GM23338 (cell line): ENCODE measurements at regions not wholly inside any gene's neighbourhood (a gene's known extent, or its start where the extent isn't known, plus 50 kb on each side); places are given as distances from the start of the nearest gene placed in this dataset.

Source experiments
- ATAC-seq: fragments of 200-7000 bp; cut with Tn5 transposase; 3 replicates; pipeline ENCODE4 v1.9.1; 2020
- DNase-seq: peaks from one replicate; pipeline ENCODE4 v3.0.0-alpha.2; 2015; ENCODE audit warnings: low spot score
- H2AFZ ChIP-seq: fragments of 200-600 bp; sonication (generic); 2 replicates; pipeline ENCODE4 v1.8.0; 2016; ENCODE audit warnings: antibody characterized with exemption, mild to moderate bottlenecking, moderate library complexity
- H3F3A ChIP-seq: fragments of 200-600 bp; sonication (generic); replicated peaks from 2 replicates; pipeline ENCODE4 v1.8.0; 2017; ENCODE audit warnings: antibody characterized with exemption, mixed run types, low read depth
- H3K27ac ChIP-seq: fragments of 200-600 bp; sonication (generic); 2 replicates; pipeline ENCODE4 v1.6.1; 2016; ENCODE audit warnings: low read depth
- H3K27me3 ChIP-seq: fragments of 200-600 bp; sonication (generic); 2 replicates; pipeline ENCODE4 v1.8.0; 2016; ENCODE audit warnings: mild to moderate bottlenecking, mixed run types, moderate library complexity; ENCODE audit not compliant: insufficient read depth
- H3K36me3 ChIP-seq: fragments of 200-600 bp; sonication (generic); 2 replicates; pipeline ENCODE4 v1.8.0; 2016; ENCODE audit warnings: mild to moderate bottlenecking; ENCODE audit not compliant: insufficient read depth
- H3K4me1 ChIP-seq: fragments of 200-600 bp; sonication (generic); 2 replicates; pipeline ENCODE4 v1.8.0; 2016; ENCODE audit warnings: mild to moderate bottlenecking, moderate library complexity; ENCODE audit not compliant: insufficient read depth
- H3K4me2 ChIP-seq: fragments of 200-600 bp; sonication (generic); 2 replicates; pipeline ENCODE4 v1.7.1; 2017; ENCODE audit warnings: mixed run types
- H3K4me3 ChIP-seq: fragments of 200-600 bp; sonication (generic); 2 replicates; pipeline ENCODE4 v1.6.1; 2016; ENCODE audit warnings: mixed run types
- H3K79me2 ChIP-seq: fragments of 200-600 bp; sonication (generic); replicated peaks from 2 replicates; pipeline ENCODE4 v1.8.0; 2017; ENCODE audit warnings: mild to moderate bottlenecking; ENCODE audit not compliant: insufficient read depth
- H3K9me2 ChIP-seq: fragments of 200-600 bp; sonication (generic); 2 replicates; pipeline ENCODE4 v1.8.0; 2017; ENCODE audit not compliant: insufficient read depth
- H4K20me1 ChIP-seq: fragments of 200-600 bp; sonication (generic); replicated peaks from 2 replicates; pipeline ENCODE4 v1.8.0; 2017; ENCODE audit warnings: mild to moderate bottlenecking; ENCODE audit not compliant: insufficient read depth
- H3K27ac Mint-ChIP-seq: 2 replicates; pipeline ENCODE4 v1.8.0; 2020; ENCODE audit warnings: inconsistent platforms, mild to moderate bottlenecking, moderate library complexity, mixed read lengths
- H3K27me3 Mint-ChIP-seq: 3 replicates; pipeline ENCODE4 v1.8.0; 2022; ENCODE audit warnings: low read depth, mild to moderate bottlenecking, moderate library complexity, mixed read lengths, inconsistent platforms; ENCODE audit not compliant: insufficient read depth, poor library complexity
- H3K36me3 Mint-ChIP-seq: 3 replicates; pipeline ENCODE4 v1.8.0; 2021; ENCODE audit warnings: low read depth, mild to moderate bottlenecking, inconsistent platforms, moderate library complexity, mixed read lengths
- H3K4me1 Mint-ChIP-seq: 3 replicates; pipeline ENCODE4 v1.8.0; 2020; ENCODE audit warnings: mild to moderate bottlenecking, inconsistent platforms, mixed read lengths
- H3K4me3 Mint-ChIP-seq: 3 replicates; pipeline ENCODE4 v1.8.0; 2021; ENCODE audit warnings: moderate library complexity, mild to moderate bottlenecking, inconsistent platforms, mixed read lengths
- H3K9me3 Mint-ChIP-seq: 3 replicates; pipeline ENCODE4 v1.8.0; 2020; ENCODE audit warnings: moderate library complexity, mild to moderate bottlenecking, inconsistent platforms, mixed read lengths
- CREB1 ChIP-seq: fragments of 250-450 bp; sonication (Bioruptor Pico); IDR thresholded peaks from 2 replicates; pipeline ENCODE4 v1.5.0; 2020; ENCODE audit warnings: low read depth, mild to moderate bottlenecking, moderate library complexity
- EZH2phosphoT487 ChIP-seq: fragments of 200-600 bp; sonication (generic); IDR thresholded peaks from one replicate; pipeline ENCODE4 v1.8.1; 2018; ENCODE audit warnings: antibody characterized with exemption; ENCODE audit not compliant: unreplicated experiment
- JUNB ChIP-seq: IDR thresholded peaks from one replicate; pipeline ENCODE4 v1.6.1; 2016; ENCODE audit warnings: antibody characterized with exemption; ENCODE audit not compliant: unreplicated experiment
- NANOG ChIP-seq: IDR thresholded peaks from 2 replicates; pipeline ENCODE4 v1.6.1; 2016; ENCODE audit warnings: antibody characterized with exemption, borderline replicate concordance
- STAT1 ChIP-seq: IDR thresholded peaks from one replicate; pipeline ENCODE4 v1.6.1; 2016; ENCODE audit warnings: antibody characterized with exemption; ENCODE audit not compliant: unreplicated experiment
- ZNF114 ChIP-seq: fragments of 250-450 bp; sonication (Bioruptor Pico); IDR thresholded peaks from 2 replicates; pipeline ENCODE4 v1.5.0; 2020; ENCODE audit warnings: mild to moderate bottlenecking, moderate library complexity
- ZNF331 ChIP-seq: fragments of 250-450 bp; sonication (Bioruptor Pico); IDR thresholded peaks from 2 replicates; pipeline ENCODE4 v1.5.0; 2020; ENCODE audit warnings: low read depth, mild to moderate bottlenecking, moderate library complexity
- TF ChIP-seq, protein P1 (sequence below): IDR thresholded peaks from 2 replicates; pipeline ENCODE4 v1.6.1; 2016; ENCODE audit warnings: antibody characterized with exemption
- TF ChIP-seq, protein P2 (sequence below), 2 experiments: fragments of 200-600 bp in 1 of 2; sonication (generic) in 1 of 2; conservative IDR thresholded peaks; 2 replicates each; pipeline versions ENCODE4 v1.5.1 to v1.6.1; 2016 to 2017; ENCODE audit warnings: antibody characterized with exemption in 2 of 2, low read depth in 2 of 2, mild to moderate bottlenecking in 2 of 2, moderate library complexity in 1 of 2
- TF ChIP-seq, protein P3 (sequence below): IDR thresholded peaks from one replicate; pipeline ENCODE4 v1.6.1; 2018; ENCODE audit warnings: antibody characterized with exemption; ENCODE audit not compliant: unreplicated experiment

DNA sequence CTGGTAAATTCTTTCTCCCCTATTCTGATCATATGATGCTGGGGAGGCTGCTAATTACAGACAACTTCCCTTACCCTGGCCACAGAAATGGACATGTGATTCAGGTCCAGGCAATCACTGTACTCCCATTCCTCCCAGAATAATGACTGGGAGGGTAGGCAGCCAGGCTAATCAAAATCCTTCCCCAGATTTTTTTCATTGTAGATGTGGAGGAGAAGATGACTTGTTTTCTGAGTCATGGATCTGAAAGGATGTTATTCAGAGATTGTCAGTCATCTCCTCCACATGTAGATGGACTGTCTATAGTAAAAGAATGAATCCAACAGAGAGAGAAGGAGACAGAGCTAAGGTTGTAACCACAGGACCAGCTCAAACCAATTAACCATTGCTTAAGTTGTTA lies 123.9 kb upstream of the PUM3 start:
- Histone ChIP-seq H3K36me3 (no peaks in the 10 kb centered on the region), H2AFZ (no peak overlapping the region), H3K79me2 (no peaks in the 10 kb centered on the region), H3K4me1 (0 out of 2 replicates have a peak, but pooled peaks cover 5% of the 10 kb centered on the region), H3K27ac (no peak overlapping the region), H3K27me3 (no peaks in the 10 kb centered on the region), H3F3A (no peaks in the 10 kb centered on the region), H3K4me2 (no peak overlapping the region), H4K20me1 (no peaks in the 10 kb centered on the region), H3K9me2 (no peaks in the 10 kb centered on the region), H3K4me3 (no peak overlapping the region)
- Mint-ChIP-seq H3K27me3 (no peaks in the 10 kb centered on the region), H3K4me1 (peaks cover 7% of the 10 kb centered on the region; the same call in 1 of the 3 replicates), H3K36me3 (0 out of 3 replicates have a peak, but pooled peaks cover 4% of the 10 kb centered on the region), H3K9me3 (no peaks in the 10 kb centered on the region; the same call in 2 of the 3 replicates), H3K27ac (no peak overlapping the region), H3K4me3 (no peak overlapping the region)
- TF ChIP-seq, protein P1, sequence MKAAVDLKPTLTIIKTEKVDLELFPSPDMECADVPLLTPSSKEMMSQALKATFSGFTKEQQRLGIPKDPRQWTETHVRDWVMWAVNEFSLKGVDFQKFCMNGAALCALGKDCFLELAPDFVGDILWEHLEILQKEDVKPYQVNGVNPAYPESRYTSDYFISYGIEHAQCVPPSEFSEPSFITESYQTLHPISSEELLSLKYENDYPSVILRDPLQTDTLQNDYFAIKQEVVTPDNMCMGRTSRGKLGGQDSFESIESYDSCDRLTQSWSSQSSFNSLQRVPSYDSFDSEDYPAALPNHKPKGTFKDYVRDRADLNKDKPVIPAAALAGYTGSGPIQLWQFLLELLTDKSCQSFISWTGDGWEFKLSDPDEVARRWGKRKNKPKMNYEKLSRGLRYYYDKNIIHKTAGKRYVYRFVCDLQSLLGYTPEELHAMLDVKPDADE, result no peak
- no peak for TF ChIP-seq NANOG
- no peak for TF ChIP-seq ZNF331 (CRISPR knock-in tag)
- no peak for TF ChIP-seq STAT1
- TF ChIP-seq, protein P2, sequence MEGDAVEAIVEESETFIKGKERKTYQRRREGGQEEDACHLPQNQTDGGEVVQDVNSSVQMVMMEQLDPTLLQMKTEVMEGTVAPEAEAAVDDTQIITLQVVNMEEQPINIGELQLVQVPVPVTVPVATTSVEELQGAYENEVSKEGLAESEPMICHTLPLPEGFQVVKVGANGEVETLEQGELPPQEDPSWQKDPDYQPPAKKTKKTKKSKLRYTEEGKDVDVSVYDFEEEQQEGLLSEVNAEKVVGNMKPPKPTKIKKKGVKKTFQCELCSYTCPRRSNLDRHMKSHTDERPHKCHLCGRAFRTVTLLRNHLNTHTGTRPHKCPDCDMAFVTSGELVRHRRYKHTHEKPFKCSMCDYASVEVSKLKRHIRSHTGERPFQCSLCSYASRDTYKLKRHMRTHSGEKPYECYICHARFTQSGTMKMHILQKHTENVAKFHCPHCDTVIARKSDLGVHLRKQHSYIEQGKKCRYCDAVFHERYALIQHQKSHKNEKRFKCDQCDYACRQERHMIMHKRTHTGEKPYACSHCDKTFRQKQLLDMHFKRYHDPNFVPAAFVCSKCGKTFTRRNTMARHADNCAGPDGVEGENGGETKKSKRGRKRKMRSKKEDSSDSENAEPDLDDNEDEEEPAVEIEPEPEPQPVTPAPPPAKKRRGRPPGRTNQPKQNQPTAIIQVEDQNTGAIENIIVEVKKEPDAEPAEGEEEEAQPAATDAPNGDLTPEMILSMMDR (conservative IDR thresholded peaks at IDR 0.05; ENCODE audit: low read depth in 2 of 2), result no peak
- TF ChIP-seq, protein P3, sequence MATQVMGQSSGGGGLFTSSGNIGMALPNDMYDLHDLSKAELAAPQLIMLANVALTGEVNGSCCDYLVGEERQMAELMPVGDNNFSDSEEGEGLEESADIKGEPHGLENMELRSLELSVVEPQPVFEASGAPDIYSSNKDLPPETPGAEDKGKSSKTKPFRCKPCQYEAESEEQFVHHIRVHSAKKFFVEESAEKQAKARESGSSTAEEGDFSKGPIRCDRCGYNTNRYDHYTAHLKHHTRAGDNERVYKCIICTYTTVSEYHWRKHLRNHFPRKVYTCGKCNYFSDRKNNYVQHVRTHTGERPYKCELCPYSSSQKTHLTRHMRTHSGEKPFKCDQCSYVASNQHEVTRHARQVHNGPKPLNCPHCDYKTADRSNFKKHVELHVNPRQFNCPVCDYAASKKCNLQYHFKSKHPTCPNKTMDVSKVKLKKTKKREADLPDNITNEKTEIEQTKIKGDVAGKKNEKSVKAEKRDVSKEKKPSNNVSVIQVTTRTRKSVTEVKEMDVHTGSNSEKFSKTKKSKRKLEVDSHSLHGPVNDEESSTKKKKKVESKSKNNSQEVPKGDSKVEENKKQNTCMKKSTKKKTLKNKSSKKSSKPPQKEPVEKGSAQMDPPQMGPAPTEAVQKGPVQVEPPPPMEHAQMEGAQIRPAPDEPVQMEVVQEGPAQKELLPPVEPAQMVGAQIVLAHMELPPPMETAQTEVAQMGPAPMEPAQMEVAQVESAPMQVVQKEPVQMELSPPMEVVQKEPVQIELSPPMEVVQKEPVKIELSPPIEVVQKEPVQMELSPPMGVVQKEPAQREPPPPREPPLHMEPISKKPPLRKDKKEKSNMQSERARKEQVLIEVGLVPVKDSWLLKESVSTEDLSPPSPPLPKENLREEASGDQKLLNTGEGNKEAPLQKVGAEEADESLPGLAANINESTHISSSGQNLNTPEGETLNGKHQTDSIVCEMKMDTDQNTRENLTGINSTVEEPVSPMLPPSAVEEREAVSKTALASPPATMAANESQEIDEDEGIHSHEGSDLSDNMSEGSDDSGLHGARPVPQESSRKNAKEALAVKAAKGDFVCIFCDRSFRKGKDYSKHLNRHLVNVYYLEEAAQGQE, result no peak
- no peak for TF ChIP-seq ZNF114 (CRISPR knock-in tag)
- DNase-seq (no peak), ATAC-seq (no peak)

DNA sequence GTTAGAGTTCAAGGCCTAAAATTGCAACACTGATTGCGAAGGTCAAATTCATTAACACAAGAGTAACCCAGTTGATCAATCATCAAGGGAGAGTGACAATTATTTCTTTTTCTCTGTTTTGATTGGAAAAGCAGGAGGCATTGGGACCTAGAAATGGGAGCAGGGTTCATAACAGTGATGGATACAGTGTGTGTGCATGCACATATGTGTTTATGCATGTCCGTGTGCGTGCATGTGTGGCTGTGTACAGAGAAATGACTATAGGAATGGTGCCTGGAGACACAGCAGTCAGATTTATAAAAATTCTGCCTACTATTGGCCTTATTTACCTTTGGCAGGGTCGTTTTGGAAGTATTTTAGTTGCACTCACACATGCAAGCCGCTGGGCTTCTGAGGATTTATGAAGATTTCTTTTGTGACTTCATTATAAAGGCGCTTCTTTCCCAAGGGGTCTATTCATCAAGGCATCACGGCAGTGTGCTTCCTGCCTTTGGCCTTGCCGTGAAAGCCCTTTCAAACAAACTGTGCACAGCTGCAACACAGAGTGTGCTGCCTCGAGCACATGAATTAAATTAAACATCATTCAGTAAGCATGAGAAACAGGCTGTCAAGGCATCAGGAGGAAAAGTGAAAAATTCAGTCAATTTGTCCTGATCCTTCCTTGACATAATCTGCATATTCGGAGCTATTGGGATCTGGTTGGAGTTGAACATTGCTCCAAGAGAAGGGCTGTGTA lies 122.8 kb upstream of the PUM3 start:
- Histone ChIP-seq H3K36me3 (no peaks in the 10 kb centered on the region), H4K20me1 (no peaks in the 10 kb centered on the region), H3K9me2 (no peaks in the 10 kb centered on the region), H3F3A (no peaks in the 10 kb centered on the region), H3K4me1 (0 out of 2 replicates have a peak, but pooled peaks cover 5% of the 10 kb centered on the region), H3K79me2 (no peaks in the 10 kb centered on the region), H2AFZ (no peak overlapping the region), H3K4me3 (no peak overlapping the region), H3K27me3 (no peaks in the 10 kb centered on the region), H3K27ac (no peak overlapping the region), H3K4me2 (no peak overlapping the region)
- Mint-ChIP-seq H3K9me3 (no peaks in the 10 kb centered on the region; the same call in 2 of the 3 replicates), H3K4me1 (peaks cover 7% of the 10 kb centered on the region; the same call in 1 of the 3 replicates), H3K36me3 (no peaks in the 10 kb centered on the region), H3K27me3 (no peaks in the 10 kb centered on the region), H3K27ac (no peak overlapping the region), H3K4me3 (no peak overlapping the region)
- DNase-seq, result no peak
- no peak for ATAC-seq
- TF ChIP-seq ZNF114 (CRISPR knock-in tag) (no peak), CREB1 (no peak), NANOG (no peak), STAT1 (no peak), EZH2phosphoT487 (no peak), JUNB (no peak)
- TF ChIP-seq, protein P1, result no peak
